GM21526 (cell line): ENCODE measurements at regions not wholly inside any gene's neighbourhood (a gene's known extent, or its start where the extent isn't known, plus 50 kb on each side); places are given as distances from the start of the nearest gene placed in this dataset.
"Not testable (repeated sequence)": the region's sequence is repeated elsewhere in the genome, so short reads cannot be mapped to it uniquely, and the experiment has no call there.

Experiments used
- ATAC-seq: cut with Tn5 transposase; IDR thresholded peaks from one replicate; pipeline ENCODE4 v1.9.1; 2021; ENCODE audit warnings: moderate library complexity; ENCODE audit not compliant: unreplicated experiment, low FRiP score

DNA sequence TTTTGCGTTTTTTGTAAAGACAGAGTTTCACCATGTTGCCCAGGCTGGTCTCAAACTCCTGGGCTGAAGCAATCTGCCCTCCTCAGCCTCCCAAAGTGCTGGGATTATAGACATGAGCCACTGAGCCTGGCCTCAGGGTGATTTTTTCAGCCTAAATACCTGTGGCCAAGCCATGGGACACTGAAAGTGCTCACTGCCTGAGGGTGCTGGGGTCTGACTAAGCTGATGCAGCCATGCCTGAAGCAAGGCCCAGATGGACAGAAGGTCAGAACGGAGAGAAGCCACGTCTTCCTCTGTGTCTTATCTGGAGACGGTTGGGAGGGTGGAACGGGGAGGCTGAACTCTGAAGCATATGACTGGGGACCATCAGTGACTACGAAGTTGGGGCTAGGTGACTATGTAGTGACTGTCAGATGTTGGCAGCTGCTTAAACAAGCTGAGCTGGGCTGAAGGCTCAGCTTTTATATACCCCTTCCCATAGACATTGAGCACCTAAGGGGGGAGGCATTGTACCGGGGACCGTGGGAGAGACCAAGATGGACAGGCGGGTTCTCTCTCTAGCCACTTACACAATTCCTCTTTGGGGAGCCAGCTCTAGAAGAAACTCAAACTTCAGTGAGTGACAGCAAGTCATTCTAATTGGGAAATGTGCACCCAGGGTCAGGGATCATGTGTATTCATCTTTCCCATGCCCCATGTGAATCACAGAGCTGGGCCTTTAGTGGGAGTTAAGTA, 73.3 kb upstream of the HABP2 start:
- no peak for ATAC-seq

DNA sequence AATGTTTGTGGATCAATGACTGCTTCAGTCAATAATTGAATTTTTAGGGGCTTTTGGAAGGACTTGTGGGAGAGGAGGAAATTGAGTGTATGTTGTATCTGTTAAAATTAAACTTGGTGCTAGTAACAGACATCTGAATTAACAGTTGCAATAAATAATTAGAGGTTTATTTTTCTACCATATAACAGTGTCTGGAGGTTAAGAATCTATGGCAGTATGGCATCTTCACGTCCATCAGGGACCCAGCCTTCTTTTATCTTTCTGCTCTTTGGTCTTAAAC, 72.8 kb upstream of the HABP2 start:
- no peak for ATAC-seq

DNA sequence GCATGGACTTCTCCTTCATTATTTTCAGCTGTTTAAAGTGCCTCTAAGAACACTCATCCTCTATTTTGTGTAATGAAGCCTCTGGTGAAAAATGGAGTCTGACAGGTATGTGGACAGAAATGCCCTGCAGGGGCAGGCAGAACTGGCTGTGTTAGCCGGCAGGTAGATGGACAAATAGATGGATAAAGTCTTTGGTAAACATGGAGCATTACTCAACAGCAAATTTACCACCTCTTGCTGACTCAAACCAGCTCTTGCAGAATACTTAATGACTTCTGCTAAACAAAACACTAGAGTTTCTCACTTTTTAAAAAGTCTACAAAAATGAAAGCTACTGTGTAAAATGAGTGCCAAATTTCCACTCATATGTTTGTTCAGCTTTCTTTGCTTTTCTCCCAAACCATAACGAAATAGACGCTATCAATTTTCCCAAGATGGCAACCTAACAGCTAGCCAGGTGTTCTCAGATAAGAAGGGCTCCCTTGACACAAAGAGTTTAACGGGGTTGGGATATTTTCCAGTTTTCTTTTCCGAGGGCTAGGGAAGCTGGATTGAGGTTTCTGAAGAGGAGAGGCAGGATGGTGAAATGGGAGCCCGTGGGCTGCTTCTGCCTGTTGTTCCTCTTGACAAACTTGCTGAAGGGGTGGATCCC, 71.9 kb upstream of the HABP2 start:
- ATAC-seq, result no peak

DNA sequence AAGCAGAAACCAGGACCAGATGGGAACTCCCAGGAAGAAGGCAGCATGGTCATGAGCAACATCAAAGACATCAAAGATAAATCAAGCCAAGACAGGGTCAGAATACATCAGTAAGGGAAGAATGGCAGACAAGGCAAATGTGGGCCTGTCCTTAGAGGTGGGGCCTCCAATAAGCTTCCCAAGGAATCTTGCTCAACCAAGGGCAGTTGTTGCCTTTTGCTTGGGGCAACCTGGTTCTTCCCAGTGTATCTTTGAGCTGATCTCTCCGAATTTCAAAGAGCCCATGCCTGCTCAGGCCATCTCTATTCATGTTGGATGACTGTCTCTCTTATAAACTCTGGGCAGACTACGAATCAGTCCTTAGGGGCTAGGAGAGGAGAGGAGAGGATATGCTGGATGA, 68.4 kb upstream of the HABP2 start:
- ATAC-seq, result no peak

DNA sequence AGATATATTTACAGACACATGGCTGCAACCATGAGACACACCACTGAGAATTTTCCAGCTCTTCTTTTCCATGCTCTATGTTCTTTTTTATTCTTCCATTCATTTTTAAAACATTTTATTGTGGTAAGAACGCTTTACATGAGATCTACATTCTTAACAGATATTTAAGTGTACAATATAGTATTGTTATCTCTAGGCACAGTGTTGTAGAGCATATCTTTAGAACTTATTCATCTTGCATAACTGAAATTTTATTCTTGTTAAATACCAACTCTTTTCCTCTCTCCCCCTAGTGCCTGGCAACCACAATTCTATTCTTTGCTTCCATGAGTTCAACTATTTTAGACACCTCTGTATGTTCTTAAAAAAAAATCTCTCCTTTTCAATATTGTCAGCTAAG, 67.1 kb upstream of the HABP2 start:
- no peak for ATAC-seq

DNA sequence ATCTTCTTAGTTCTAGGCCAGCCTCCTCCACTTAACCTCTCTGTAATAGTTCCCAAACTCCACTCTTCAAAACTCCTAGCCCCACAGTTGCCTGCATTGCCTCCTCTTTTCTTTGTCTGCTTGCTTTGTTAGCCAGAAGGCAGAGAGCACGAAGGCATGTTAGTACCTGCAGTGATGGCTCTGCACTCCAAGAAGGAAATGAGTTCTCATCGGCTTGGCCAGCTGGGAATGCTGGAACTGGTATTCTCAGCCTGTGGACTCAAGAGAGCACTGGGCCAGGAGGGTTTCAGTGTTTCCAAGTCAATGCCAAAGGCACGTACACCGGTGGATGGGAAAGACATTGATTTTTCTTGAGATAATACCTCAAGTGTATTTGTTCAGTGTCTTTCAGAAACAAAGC, 66.3 kb upstream of the HABP2 start:
- no peak for ATAC-seq

DNA sequence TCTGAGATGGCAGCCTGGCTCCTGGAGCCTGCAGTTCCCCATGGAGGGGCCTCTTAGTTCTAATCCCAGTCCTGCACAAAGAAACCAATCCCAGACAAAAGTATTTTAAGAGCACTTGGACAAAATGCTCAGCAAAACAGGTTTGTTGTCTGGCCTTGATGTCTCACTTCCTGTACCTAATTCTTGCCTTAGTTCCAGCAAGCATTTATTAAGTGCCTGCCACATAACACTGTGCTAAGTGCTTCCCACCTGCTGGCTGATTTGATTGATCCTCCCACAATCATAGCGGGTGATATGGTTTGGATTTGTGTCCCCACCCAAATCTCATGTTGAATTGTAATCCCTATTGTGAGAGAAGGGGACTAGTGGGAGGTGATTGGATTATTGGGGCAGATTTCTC, 65.7 kb upstream of the HABP2 start:
- ATAC-seq, result no peak

DNA sequence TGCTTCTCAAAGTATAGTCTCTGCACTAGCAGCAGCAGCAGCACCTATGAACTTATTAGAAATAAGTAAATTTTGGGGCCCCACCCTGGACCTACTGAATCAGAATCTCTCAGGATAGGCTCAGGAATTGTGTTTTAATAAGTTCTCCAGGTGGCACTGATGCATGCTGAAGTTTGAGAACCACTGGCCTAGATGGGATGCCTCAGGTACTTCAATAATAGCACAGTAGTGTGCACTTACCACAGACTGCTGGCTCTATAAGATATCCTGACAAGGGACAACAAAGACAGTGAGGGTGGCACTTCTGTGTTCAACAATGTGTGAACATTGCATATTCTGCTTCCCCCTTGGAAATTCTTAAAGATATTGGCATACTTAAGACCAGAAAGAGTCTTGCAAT, 64.7 kb upstream of the HABP2 start:
- ATAC-seq, result no peak

DNA sequence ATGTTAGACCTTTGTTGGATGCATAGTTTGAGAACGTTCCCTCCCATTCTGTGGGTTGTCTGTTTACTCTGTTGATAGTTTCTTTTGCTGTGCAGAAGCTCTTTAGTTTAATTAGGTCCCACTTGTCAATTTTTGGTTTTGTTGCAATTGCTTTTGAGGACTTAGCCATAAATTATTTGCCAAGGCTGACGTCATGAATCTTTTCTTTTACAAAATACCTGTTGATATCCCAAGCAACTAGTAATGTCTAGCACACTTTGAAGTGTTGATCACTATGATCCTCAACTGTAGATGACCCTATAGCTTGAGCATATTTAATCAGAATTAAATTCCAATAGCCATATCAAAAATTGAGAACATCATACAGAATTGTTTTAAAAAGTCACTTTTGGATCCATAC, 63.3 kb upstream of the HABP2 start:
- not testable (repeated sequence) for ATAC-seq

DNA sequence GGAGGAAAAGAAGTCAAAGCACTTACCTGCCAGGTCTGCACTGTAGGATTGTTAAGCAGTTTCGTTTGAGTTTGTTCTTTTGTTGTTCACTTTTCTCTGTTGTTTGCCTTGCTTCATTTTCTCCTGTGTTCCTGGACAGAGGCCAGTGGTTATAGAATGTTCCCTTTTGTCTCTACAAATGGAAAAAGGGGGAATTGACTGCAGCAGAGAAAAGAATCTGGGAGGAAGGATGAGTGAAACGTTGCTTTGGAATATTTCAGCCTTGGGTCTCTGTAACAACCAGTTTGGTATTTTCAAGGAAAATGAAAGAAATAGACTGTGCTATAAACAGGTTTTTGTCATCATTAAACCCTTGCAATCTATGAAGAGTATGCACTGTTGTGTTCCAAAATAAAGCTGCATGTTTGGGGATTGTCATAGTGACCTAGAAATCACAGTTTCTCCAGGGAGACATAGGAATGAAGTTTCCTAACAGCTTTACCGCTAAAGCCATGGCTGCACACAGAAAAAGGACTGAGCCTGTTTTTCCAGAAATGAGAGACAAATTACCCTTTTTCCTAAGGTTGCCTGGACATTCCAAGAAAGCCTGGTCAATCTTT, 60.8 kb upstream of the HABP2 start:
- no peak for ATAC-seq

DNA sequence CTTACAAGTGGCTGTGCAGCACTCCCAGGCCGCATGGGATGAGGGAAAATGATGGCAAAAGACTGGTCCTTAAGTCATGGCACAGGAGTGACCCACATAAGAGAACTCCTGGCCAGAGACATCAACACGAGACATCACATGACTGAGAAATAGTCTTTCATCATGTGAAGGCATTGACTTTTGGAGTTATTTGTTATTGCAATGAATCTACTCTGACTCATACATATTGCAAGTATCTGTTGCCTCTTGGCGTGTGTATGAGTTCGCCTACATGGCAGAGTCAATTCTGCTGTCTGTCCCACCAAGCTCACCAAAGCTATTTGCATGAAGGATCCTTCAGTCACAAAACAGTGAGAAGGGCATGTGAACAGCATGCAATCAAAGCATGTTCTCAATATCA, 59.7 kb upstream of the HABP2 start:
- ATAC-seq, result no peak

DNA sequence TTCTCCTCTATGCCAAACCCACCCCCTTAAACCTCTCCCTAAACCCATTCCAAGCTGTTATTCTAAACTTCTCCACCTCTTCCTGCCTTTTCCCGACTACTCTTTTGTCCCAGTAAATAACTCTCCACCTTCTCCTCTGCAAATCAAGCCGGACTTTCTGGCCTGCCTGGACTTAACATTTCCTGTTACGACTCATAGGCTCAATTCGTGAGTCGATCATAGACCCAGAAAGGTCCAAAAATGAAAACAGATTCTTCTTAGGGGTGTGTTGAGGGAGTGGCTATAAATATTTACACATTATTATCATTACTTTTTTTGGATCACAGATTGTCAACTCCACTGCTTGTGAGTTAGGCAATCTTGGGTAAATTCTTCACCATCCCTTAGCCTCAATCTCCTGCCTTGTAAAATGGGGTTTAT, 59.0 kb upstream of the HABP2 start:
- ATAC-seq, result no peak

DNA sequence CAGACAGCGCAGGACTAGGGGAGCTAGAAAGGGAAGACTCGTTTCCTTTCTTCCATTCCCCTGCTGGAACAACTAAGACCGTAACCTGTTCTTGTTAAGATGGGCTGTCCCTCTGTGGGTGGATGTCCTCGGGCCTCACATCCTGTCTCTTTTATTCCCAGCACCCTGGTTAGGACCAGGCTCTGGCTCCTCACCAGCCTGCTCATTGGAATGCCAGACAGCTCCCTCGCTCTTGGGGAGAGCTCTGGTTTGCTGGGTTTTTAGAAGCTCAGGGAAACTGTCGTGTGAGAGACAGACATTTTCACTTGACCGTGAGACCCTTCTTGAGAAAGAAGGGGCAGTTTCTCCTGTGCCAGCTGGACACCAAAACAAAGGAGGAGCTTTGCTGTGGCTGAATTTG, 58.1 kb upstream of the HABP2 start:
- ATAC-seq, result no peak

DNA sequence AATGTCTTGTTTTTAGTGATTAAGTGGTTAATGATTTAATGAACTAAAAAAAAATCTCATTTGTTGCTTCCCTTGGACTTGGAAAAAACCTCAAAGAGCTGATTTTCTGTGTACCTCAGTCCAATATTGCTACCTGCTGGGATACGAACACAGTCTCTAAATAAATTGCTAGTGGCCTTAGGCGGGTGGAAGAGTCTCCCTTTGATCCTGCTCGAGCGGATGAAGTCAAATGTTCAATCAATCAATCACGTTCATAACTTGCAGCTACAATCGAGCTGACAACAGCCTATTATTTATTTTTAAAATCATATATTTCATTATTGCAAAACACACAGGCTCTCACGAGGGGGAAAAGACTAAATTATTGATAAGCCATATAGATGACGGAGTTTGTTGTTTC, 57.3 kb upstream of the HABP2 start:
- ATAC-seq, result no peak

DNA sequence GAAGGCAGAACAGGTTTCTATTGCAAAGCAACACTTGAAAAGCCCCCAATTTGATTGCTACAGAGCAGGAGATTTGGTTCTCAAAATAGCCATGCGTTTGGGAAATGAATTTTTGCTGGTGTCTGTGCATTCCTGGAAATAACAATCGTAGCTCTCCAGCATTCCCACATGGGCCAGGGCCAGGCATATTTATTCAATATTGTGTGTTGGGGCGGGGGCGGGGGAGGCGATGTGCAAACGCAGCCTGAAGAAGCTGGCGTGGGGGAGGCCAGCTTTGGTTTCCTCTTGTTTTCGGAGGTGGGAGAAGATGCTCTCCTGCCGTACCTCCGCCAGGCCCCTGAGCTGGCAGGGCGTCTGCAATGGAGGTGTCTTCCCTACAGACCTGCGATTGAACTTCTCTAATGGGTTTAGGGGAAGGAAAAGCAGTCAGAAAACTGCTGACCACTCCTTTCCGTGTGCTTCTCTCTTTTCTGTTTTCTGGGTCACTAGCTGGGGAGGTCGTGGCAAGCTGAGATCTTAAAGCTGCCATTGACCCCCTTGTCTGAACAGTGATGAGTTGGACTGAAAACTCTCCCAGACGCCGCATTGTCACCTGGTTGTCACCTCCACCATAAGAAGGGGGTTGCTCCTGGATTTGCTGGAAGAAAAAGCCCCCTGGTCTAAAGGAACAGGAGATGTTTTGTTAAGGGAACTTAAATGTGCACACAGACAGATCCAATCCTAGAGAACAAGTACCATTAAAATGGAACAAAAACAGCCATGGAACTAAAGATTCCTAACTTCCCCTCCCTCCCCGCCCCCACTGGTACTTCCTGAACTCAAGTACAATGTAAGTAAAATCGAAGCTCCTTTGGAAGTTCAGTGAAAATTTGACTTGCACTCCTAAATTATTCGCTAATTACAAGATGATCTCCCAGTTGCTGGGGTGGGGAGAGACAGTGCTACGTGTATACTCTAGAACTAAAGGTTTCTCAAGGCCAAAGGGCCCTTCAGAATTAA, 56.4 kb upstream of the HABP2 start:
- no peak for ATAC-seq

DNA sequence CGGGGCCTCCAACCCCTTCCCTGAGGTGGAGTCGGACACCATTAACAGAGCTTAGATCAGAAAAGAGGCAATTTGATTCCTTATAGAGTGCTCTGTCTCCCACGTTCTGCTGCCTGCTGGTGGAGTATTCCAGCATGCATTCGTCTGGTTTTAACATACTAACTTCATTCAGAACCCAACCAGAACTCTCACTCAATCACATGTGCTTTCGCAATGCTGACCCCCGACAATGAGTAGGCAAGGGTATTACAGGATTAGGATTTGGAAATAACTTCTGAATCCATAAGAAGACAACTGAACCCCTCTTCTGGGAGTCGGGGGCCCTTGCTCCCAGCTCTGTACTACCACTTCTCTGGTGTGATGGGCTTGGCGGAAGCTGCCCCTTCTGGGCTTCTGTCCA, 55.7 kb upstream of the HABP2 start:
- ATAC-seq, result no peak

DNA sequence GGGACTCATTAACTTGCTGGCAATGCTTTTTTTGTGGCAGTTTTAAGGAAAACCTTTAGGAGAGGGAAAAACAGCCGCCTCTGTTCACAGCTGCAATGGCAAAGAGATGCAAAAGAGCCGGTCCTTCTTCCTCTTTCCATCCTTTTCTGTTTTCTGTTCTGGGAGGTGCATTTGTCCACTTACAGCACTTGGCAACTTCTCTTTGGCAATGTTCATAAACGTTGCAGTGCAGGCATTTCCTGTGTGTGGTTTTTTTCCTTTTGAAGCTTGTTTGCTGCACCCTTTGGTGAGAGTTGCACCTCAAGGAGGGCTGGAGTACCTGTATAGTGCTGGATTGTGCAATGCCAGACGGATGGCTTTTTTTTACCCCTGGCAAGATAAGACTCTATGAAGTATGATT, 53.9 kb upstream of the HABP2 start:
- no peak for ATAC-seq

DNA sequence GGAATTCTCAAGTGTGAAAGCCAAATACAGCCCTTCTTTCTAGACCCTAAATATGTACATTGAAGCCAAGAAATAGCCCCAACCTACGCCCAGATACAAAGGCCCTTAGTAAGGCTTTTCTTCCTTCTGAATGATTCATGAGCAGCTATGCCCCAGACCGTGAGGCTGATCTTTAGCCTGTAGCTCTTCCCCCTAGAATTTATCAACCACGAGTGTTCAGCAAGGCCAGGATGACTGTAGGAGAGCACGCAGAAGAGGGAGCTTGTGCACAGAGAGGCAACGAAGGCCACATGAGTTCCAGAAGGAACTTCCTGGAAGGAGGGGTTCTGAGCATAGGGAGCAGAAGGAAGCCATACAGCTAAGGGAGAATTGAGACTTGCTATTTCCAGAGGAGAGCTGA, 53.0 kb upstream of the HABP2 start:
- no peak for ATAC-seq

DNA sequence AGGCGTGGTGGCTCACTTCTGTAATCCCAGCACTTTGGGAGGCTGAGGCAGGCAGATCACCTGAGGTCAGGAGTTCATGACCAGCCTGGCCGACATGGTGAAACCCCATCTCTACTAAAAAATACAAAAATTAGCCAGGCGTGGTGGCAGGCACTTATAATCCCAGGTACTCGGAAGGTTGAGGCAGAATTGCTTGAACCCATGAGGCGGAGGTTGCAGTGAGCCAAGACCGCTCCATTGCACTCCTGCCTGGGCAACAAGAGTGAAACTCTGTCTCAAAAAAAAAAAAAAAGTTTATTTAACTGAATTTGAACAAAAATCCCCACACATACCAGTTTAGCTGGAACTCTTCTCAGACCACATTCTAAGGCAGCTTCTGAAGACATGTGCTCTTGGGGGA, 51.8 kb upstream of the HABP2 start:
- not testable (repeated sequence) for ATAC-seq
